Keratinocyte (primary cell): ENCODE measurements at regions not wholly inside any gene's neighbourhood (a gene's known extent, or its start where the extent isn't known, plus 50 kb on each side); places are given as distances from the start of the nearest gene placed in this dataset.

Experiments
- EZH2 ChIP-seq: IDR thresholded peaks from one replicate; pipeline ENCODE4 v1.6.1; 2012; ENCODE audit warnings: inconsistent platforms, mild to moderate bottlenecking, low read length, moderate library complexity
- TF ChIP-seq, protein P1 (sequence below), 3 experiments: IDR thresholded peaks in 1 of 3; conservative IDR thresholded peaks in 1 of 3; optimal IDR thresholded peaks in 1 of 3; 2 replicates in 2 of 3; 3 replicates in 1 of 3; pipeline versions ENCODE3 to v1.5.1; 2011; ENCODE audit warnings: low read length in 3 of 3, mild to moderate bottlenecking in 3 of 3, moderate library complexity in 2 of 3, control low read depth in 1 of 3, inconsistent platforms in 1 of 3; ENCODE audit not compliant: insufficient read depth in 2 of 3; ENCODE audit errors: extremely low read depth in 1 of 3

GRCh38 chr11:90849312-90849711 lies 626.5 kb upstream of the CHORDC1 start:
- TF ChIP-seq, protein P1, sequence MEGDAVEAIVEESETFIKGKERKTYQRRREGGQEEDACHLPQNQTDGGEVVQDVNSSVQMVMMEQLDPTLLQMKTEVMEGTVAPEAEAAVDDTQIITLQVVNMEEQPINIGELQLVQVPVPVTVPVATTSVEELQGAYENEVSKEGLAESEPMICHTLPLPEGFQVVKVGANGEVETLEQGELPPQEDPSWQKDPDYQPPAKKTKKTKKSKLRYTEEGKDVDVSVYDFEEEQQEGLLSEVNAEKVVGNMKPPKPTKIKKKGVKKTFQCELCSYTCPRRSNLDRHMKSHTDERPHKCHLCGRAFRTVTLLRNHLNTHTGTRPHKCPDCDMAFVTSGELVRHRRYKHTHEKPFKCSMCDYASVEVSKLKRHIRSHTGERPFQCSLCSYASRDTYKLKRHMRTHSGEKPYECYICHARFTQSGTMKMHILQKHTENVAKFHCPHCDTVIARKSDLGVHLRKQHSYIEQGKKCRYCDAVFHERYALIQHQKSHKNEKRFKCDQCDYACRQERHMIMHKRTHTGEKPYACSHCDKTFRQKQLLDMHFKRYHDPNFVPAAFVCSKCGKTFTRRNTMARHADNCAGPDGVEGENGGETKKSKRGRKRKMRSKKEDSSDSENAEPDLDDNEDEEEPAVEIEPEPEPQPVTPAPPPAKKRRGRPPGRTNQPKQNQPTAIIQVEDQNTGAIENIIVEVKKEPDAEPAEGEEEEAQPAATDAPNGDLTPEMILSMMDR (optimal IDR thresholded peaks at IDR 0.05 in 1 of 3, IDR thresholded peaks at IDR 0.05 in 1 of 3, conservative IDR thresholded peaks at IDR 0.05 in 1 of 3; ENCODE audit: extremely low read depth in 1 of 3, insufficient read depth in 2 of 3, low read length in 3 of 3), result no peak
- TF ChIP-seq EZH2, result no peak
